Astrocyte of the spinal cord (primary cell): ENCODE measurements at regions not wholly inside any gene's neighbourhood (a gene's known extent, or its start where the extent isn't known, plus 50 kb on each side); places are given as distances from the start of the nearest gene placed in this dataset.

ENCODE experiments used
- DNase-seq: peaks from one replicate; pipeline ENCODE4 v3.0.0; 2011; ENCODE audit warnings: low read depth, low spot score
- H3K4me3 ChIP-seq: 2 replicates; pipeline ENCODE4 v1.5.1; 2011; ENCODE audit warnings: low read depth, mild to moderate bottlenecking, low read length, moderate library complexity
- CTCF ChIP-seq: IDR thresholded peaks from 2 replicates; pipeline ENCODE4 v1.5.1; 2012; ENCODE audit warnings: low read depth, mild to moderate bottlenecking, low read length, inconsistent platforms
- in situ Hi-C: cut with HindIII; loops from 2 replicates; pipeline ENCODE4 v1.10.0; 2017; ENCODE audit warnings: low sequenced_read_pairs

GRCh38 chr5:174251305-174252000, 205.9 kb downstream of the NSG2 start:
- no peak for TF ChIP-seq CTCF
- in situ Hi-C loops: no loop called here
- no peak overlapping the region for H3K4me3 ChIP-seq
- DNase-seq: no peak

- DNase-seq: no peak
- in situ Hi-C loops: no loop called here
- no peak for TF ChIP-seq CTCF
- H3K4me3 ChIP-seq: no peak overlapping the region
Observed at GRCh38 chr5:174252121-174252520, 206.6 kb downstream of the NSG2 start.

DNA sequence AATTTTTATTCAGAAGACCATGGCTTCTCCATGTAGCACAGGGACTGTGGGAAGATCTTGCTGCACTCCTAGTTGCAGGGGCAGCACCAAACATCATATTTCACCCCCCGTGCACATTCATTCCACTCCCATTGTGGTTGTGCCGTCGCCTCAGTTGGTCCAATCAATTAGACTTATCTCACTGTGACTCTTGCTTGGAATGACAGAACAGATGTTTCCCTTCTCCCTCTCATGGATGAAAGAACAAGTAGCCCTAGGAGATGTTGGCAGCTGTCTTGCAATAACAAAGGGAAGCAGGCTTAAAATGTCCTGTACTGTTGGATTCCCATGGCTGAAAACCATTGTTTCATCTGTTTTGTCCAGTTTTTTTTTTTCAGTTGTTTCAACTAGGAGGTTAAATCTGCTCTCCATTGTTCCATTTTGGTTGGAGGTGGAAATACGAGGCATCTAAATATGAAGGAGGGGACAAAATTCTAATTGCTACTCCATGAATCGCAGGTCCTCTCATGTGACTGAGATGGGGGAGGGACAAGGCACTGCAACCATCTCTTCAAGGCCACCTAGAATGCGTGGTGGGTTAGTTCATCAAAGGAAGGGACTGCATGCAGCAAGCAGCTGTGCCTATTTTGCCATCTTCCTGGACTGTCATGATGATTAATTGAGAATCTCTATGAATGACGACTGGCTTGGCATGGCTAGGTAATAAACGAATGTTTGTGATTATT, 214.4 kb downstream of the NSG2 start:
- DNase-seq: no peak
- in situ Hi-C loops: no loop called here
- H3K4me3 ChIP-seq: no peak overlapping the region
- TF ChIP-seq CTCF: no peak

DNA sequence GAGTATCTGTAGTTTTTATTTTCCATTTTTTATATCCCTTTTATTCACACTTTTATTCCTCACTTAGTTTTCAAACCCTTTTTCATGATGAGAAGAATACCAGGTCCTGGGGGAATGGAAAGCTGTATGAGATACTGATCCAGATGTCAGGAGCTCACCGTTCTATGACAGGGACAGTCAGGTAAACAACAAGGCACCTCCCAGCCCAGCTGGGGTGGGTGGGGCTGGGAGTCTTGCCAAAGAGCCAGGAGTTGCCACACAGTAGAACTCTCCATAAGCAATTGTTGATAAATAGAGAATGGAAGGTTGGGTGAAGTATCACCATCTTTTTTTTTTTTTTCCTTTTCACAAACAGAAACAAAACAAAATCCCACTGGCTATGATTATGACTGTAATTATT, 225.8 kb downstream of the NSG2 start:
- no peak for TF ChIP-seq CTCF
- DNase-seq: no peak
- H3K4me3 ChIP-seq: no peak overlapping the region
- in situ Hi-C loops: no loop called here

GRCh38 chr5:174272671-174273070, 227.2 kb downstream of the NSG2 start:
- no peak overlapping the region for H3K4me3 ChIP-seq
- in situ Hi-C loops: no loop called here
- TF ChIP-seq CTCF: no peak
- DNase-seq: no peak

DNA sequence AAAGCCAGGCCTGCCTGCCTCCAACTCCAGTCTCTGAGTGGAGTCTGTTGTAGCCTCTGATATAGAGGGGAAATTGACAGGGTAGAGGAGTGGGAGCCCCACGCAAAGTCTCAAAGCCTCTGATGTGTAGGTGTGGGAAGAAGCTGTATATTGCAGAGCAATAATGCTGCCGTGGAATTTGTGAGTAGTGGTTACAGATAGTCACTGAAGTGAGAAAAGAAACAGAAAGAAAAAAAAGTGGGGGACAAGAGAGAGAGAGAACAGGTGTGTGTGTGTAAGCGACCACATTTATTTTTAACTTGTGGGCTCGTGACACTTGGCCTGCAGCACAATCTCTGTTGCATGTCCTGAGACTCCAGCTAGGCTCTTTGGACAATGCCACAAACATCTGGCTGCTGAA, 227.8 kb downstream of the NSG2 start:
- no peak for DNase-seq
- H3K4me3 ChIP-seq: no peak overlapping the region
- TF ChIP-seq CTCF: no peak
- in situ Hi-C loops: no loop called here
